CD4-positive, alpha-beta T cell (primary cell): ENCODE measurements at regions not wholly inside any gene's neighbourhood (a gene's known extent, or its start where the extent isn't known, plus 50 kb on each side); places are given as distances from the start of the nearest gene placed in this dataset.

Experiments used
- ATAC-seq: fragments of 200-7000 bp; cut with Tn5 transposase; one replicate; pipeline ENCODE4 v1.10.0; 2022; ENCODE audit warnings: mild to moderate bottlenecking; ENCODE audit not compliant: poor library complexity
- CTCF ChIA-PET: fragments of 350-600 bp; sonication (Branson Sonifier 250); formaldehyde crosslinking; loops from one replicate; lab custom pipeline; 2021; ENCODE audit warnings: antibody characterized with exemption, inconsistent platforms; lab: Charles Lee
- POLR2A ChIA-PET: fragments of 350-600 bp; sonication (Branson Sonifier 250); formaldehyde crosslinking; loops from one replicate; lab custom pipeline; 2021; ENCODE audit warnings: antibody characterized with exemption, inconsistent platforms; lab: Charles Lee
- DNase-seq, 14 experiments: peaks; one replicate each; pipeline ENCODE4 v3.0.0-alpha.2; 2013 to 2020; ENCODE audit warnings: mixed read lengths in 2 of 14
- H3K27ac ChIP-seq, 2 donors: one replicate each; pipeline versions ENCODE4 v1.5.1 to v1.7.0; 2013; ENCODE audit warnings: low read length in 2 of 2, low read depth in 1 of 2, mild to moderate bottlenecking in 1 of 2
- H3K27me3 ChIP-seq, 2 experiments: 1 replicate in 1 of 2; 2 replicates in 1 of 2; pipeline versions ENCODE4 v1.6.1 to v1.7.0; 2013; ENCODE audit warnings: low read length in 2 of 2, control low read depth in 1 of 2, mild to moderate bottlenecking in 1 of 2, moderate library complexity in 1 of 2; ENCODE audit not compliant: insufficient read depth in 2 of 2, control insufficient read depth in 1 of 2
- H3K36me3 ChIP-seq: one replicate; pipeline ENCODE4 v1.6.1; 2013; ENCODE audit warnings: low read length, control low read depth; ENCODE audit not compliant: insufficient read depth
- H3K4me1 ChIP-seq: one replicate; pipeline ENCODE4 v1.6.1; 2013; ENCODE audit warnings: low read length, control low read depth; ENCODE audit not compliant: insufficient read depth
- H3K4me3 ChIP-seq: one replicate; pipeline ENCODE4 v1.5.1; 2013; ENCODE audit warnings: mild to moderate bottlenecking, low read length, moderate library complexity
- H3K9me3 ChIP-seq, 2 experiments: 1 replicate in 1 of 2; 2 replicates in 1 of 2; pipeline versions ENCODE4 v1.6.1 to v1.7.0; 2013; ENCODE audit warnings: low read length in 2 of 2, mild to moderate bottlenecking in 2 of 2, control low read depth in 1 of 2, moderate library complexity in 1 of 2; ENCODE audit not compliant: control insufficient read depth in 1 of 2, insufficient read depth in 1 of 2
- H3K27ac Mint-ChIP-seq: one replicate; pipeline ENCODE4 v1.8.0; 2020; ENCODE audit warnings: mixed read lengths
- H3K27me3 Mint-ChIP-seq: one replicate; pipeline ENCODE4 v1.8.0; 2021; ENCODE audit warnings: mixed read lengths
- H3K36me3 Mint-ChIP-seq: one replicate; pipeline ENCODE4 v1.8.0; 2021; ENCODE audit warnings: low read depth, mixed read lengths
- H3K4me1 Mint-ChIP-seq: one replicate; pipeline ENCODE4 v1.8.0; 2021; ENCODE audit warnings: low read depth, mixed read lengths
- H3K4me3 Mint-ChIP-seq: one replicate; pipeline ENCODE4 v1.8.0; 2020; ENCODE audit warnings: mild to moderate bottlenecking, mixed read lengths
- H3K9me3 Mint-ChIP-seq: one replicate; pipeline ENCODE4 v1.8.0; 2020; ENCODE audit warnings: mixed read lengths
- CTCF ChIP-seq: fragments of 200-600 bp; IDR thresholded peaks from one replicate; pipeline ENCODE4 v1.8.0; 2022; ENCODE audit warnings: antibody characterized with exemption, mild to moderate bottlenecking
- intact Hi-C, 2 experiments: fragments of 100-400 bp; cut with DNase I in 1 of 2; cut with micrococcal nuclease in 1 of 2; formaldehyde crosslinking; loops; one replicate each; pipeline versions ENCODE4 v1.15.1 to v1.9.0; 2023 to 2025; cut with DNase I, micrococcal nuclease

GRCh38 chr1:214977700-214978374 lies 104.7 kb upstream of the KCNK2 start:
- H3K4me1 Mint-ChIP-seq: no peaks in the 10 kb centered on the region
- peaks cover 5% of the 10 kb centered on the region for H3K27me3 Mint-ChIP-seq
- H3K4me1 ChIP-seq: no peaks in the 10 kb centered on the region
- no peak overlapping the region for H3K27ac ChIP-seq
- TF ChIP-seq CTCF: no peak
- H3K4me3 Mint-ChIP-seq: no peak overlapping the region
- ATAC-seq (no peak), DNase-seq (no peak)
- no peak overlapping the region for H3K27ac Mint-ChIP-seq
- no peaks in the 10 kb centered on the region for H3K36me3 ChIP-seq
- intact Hi-C loops: no loop called here
- no peaks in the 10 kb centered on the region for H3K27me3 ChIP-seq
- no peak overlapping the region for H3K4me3 ChIP-seq
- ChIA-PET POLR2A (no interaction called here), CTCF (no interaction called here)
- no peaks in the 10 kb centered on the region for H3K9me3 Mint-ChIP-seq
- H3K36me3 Mint-ChIP-seq: no peaks in the 10 kb centered on the region
- no peaks in the 10 kb centered on the region for H3K9me3 ChIP-seq

- H3K36me3 ChIP-seq: no peaks in the 10 kb centered on the region
- no peak overlapping the region for H3K27ac Mint-ChIP-seq
- no peaks in the 10 kb centered on the region for H3K4me1 ChIP-seq
- DNase-seq: no peak
- peaks cover 2% of the 10 kb centered on the region for H3K27me3 Mint-ChIP-seq
- H3K36me3 Mint-ChIP-seq: no peaks in the 10 kb centered on the region
- no peaks in the 10 kb centered on the region for H3K27me3 ChIP-seq
- no peak for TF ChIP-seq CTCF
- intact Hi-C loops: no loop called here
- CTCF ChIA-PET: no interaction called here
- no peaks in the 10 kb centered on the region for H3K4me1 Mint-ChIP-seq
- H3K9me3 ChIP-seq: no peaks in the 10 kb centered on the region
- peaks cover 4% of the 10 kb centered on the region for H3K9me3 Mint-ChIP-seq
- no peak for ATAC-seq
- POLR2A ChIA-PET: no interaction called here
- H3K4me3 Mint-ChIP-seq: no peak overlapping the region
- H3K27ac ChIP-seq: no peak overlapping the region
- H3K4me3 ChIP-seq: no peak overlapping the region
Measured at GRCh38 chr1:214979191-214979590, 103.3 kb upstream of the KCNK2 start.

GRCh38 chr1:214980921-214981320 lies 101.6 kb upstream of the KCNK2 start:
- POLR2A ChIA-PET: no interaction called here
- Histone ChIP-seq H3K4me1 (no peaks in the 10 kb centered on the region), H3K9me3 (peaks cover 0 to 13% of the 10 kb centered on the region in 2 experiments), H3K36me3 (no peaks in the 10 kb centered on the region), H3K27me3 (no peaks in the 10 kb centered on the region), H3K4me3 (no peak overlapping the region), H3K27ac (no peak overlapping the region)
- Mint-ChIP-seq H3K4me3 (no peak overlapping the region), H3K27ac (no peak overlapping the region), H3K27me3 (no peaks in the 10 kb centered on the region), H3K9me3 (peaks cover 5% of the 10 kb centered on the region), H3K36me3 (no peaks in the 10 kb centered on the region), H3K4me1 (no peaks in the 10 kb centered on the region)
- no peak for ATAC-seq
- CTCF ChIA-PET: no interaction called here
- intact Hi-C loops: no loop called here
- no peak for TF ChIP-seq CTCF
- no peak for DNase-seq
